Cardiac muscle cell (in vitro differentiated cells and primary cell): ENCODE measurements at regions not wholly inside any gene's neighbourhood (a gene's known extent, or its start where the extent isn't known, plus 50 kb on each side); places are given as distances from the start of the nearest gene placed in this dataset.
"Not testable (repeated sequence)": the region's sequence is repeated elsewhere in the genome, so short reads cannot be mapped to it uniquely, and the experiment has no call there.

Experiments used
- DNase-seq, 2 donors: peaks; one replicate each; pipeline versions ENCODE4 v3.0.0 to v3.0.0-alpha.2; 2010 to 2017; ENCODE audit warnings: low read depth in 1 of 2, low spot score in 1 of 2
- H3K27ac ChIP-seq: fragments of 200-600 bp; sonication (generic); 2 replicates; pipeline ENCODE4 v1.5.1; 2016
- H3K27me3 ChIP-seq: fragments of 200-600 bp; sonication (generic); 2 replicates; pipeline ENCODE4 v1.6.0; 2016; ENCODE audit warnings: control low read depth
- H3K36me3 ChIP-seq: fragments of 200-600 bp; sonication (generic); 2 replicates; pipeline ENCODE4 v1.5.1; 2016; ENCODE audit warnings: control low read depth
- H3K4me1 ChIP-seq: fragments of 200-600 bp; sonication (generic); 2 replicates; pipeline ENCODE4 v1.8.1; 2017; ENCODE audit warnings: low read depth, mild to moderate bottlenecking, mixed run types
- H3K4me3 ChIP-seq: fragments of 200-600 bp; sonication (generic); 2 replicates; pipeline ENCODE4 v1.5.1; 2016; ENCODE audit warnings: mild to moderate bottlenecking
- H3K9me3 ChIP-seq: fragments of 200-600 bp; sonication (generic); 2 replicates; pipeline ENCODE4 v1.5.1; 2017; ENCODE audit warnings: low read depth, mild to moderate bottlenecking, control low read depth
- TF ChIP-seq, protein P1 (sequence below): IDR thresholded peaks from 2 replicates; pipeline ENCODE4 v1.5.1; 2012; ENCODE audit warnings: low read depth, mild to moderate bottlenecking, low read length

DNA sequence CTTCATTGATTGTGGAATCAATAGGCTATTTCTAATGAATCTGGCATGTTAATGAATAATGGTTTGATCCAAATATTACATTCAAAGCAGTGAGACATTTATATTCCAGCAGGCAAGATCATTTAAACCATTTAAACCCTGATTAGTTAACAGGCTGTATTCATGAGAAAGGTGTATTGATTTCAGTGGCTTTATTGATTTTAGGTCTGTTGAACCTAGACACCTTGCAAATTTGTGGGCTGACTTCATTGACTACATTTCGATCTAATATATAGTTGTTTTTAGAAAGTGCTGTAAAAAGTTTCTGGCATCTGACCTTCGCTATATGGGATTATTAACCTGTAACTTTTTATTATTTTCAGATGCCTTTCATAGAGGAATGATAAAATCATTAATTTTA, 900.1 kb upstream of the CITED2 start:
- Histone ChIP-seq H3K4me3 (no peak overlapping the region), H3K27me3 (no peaks in the 10 kb centered on the region), H3K9me3 (no peaks in the 10 kb centered on the region), H3K4me1 (peaks cover 18% of the 10 kb centered on the region), H3K36me3 (no peaks in the 10 kb centered on the region), H3K27ac (no peak overlapping the region)
- DNase-seq: no peak
- TF ChIP-seq, protein P1, sequence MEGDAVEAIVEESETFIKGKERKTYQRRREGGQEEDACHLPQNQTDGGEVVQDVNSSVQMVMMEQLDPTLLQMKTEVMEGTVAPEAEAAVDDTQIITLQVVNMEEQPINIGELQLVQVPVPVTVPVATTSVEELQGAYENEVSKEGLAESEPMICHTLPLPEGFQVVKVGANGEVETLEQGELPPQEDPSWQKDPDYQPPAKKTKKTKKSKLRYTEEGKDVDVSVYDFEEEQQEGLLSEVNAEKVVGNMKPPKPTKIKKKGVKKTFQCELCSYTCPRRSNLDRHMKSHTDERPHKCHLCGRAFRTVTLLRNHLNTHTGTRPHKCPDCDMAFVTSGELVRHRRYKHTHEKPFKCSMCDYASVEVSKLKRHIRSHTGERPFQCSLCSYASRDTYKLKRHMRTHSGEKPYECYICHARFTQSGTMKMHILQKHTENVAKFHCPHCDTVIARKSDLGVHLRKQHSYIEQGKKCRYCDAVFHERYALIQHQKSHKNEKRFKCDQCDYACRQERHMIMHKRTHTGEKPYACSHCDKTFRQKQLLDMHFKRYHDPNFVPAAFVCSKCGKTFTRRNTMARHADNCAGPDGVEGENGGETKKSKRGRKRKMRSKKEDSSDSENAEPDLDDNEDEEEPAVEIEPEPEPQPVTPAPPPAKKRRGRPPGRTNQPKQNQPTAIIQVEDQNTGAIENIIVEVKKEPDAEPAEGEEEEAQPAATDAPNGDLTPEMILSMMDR: no peak

DNA sequence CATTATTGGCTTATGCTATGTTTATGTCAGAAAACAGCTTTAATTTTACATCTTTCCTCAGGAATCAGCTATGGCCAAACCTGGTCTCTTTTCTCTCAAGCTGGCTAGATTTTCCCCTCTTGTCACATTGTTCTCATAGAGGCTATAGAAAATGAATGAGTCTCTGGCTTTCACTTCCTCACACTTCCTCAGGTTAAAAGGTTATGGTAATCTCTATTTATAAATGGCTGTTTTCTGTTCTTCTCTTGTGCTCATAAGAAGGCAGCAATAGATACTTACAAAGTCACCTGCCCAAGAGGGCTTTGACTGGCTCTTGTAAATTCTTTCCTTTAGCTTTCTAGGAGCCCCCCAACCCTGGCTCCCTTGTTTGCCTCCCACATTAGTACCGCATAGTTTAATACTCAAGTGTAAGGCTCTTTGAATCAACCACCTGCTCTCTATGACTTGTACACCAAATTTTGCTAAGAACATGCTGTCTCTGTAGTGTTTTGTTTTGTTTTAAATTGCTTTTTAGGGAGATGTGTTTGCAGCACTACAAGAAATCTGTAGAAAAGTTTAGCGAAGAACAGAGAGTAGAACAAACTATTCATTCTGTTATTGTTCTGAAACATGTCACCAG, 897.4 kb upstream of the CITED2 start:
- no peaks in the 10 kb centered on the region for H3K36me3 ChIP-seq
- H3K27me3 ChIP-seq: no peaks in the 10 kb centered on the region
- H3K4me1 ChIP-seq: peaks cover 18% of the 10 kb centered on the region
- H3K9me3 ChIP-seq: no peaks in the 10 kb centered on the region
- TF ChIP-seq, protein P1: no peak
- peak overlapping the region; percentile 85 for H3K27ac ChIP-seq
- H3K4me3 ChIP-seq: no peak overlapping the region
- peak in 1 of 2 donors; percentile 65 for DNase-seq

DNA sequence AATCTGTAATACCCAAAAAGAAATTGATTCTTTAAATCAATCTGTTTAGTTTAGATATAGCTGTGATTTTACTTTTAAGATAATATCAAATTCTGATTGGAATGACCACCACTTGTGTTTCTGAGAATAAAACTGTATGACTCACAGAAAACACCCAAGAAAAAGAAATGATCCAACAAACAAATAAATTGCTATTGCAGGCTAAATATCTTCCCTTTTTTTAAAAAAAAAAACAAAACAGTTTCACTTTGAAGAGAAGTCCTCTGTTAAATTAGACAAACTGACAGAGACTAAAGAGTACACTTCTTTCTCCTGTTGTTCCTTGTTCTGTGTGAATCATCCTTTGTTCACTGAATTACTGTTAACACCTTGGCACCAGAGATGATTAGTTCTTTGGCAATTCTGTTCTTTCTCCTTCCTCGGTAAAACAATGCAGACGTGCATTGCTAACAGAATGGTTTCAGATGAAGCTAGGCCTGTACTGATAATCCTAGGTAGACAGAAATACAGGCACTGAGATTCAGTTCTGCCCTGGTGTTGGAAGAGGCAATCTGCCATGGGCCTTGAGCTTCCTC, 895.2 kb upstream of the CITED2 start:
- peak in 1 of 2 donors; percentile 38 for DNase-seq
- TF ChIP-seq, protein P1: no peak
- peak overlapping the region; percentile 85 for H3K27ac ChIP-seq

DNA sequence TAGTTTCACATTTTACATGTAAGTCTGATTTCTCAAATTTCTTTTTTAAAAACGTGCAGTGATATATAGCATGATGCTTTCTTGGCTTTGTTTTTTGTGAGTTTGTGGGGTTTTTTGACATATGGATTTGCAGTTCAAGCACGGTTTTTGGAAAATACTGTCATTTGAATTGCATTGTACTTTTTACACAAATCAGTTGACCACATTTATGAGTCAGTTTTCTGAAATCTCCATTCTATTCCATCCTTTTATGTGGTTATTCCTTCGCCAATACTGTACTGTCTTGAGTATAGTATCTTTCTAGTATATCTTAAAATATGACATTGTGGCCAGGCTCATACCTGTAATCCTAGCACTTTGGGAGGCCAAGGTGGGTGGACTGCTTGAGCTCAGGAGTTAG, 890.0 kb upstream of the CITED2 start:
- H3K27me3 ChIP-seq: no peaks in the 10 kb centered on the region
- no peak overlapping the region for H3K27ac ChIP-seq
- no peak overlapping the region for H3K4me3 ChIP-seq
- DNase-seq: no peak
- TF ChIP-seq, protein P1: no peak
- H3K4me1 ChIP-seq: no peaks in the 10 kb centered on the region
- no peaks in the 10 kb centered on the region for H3K36me3 ChIP-seq
- no peaks in the 10 kb centered on the region for H3K9me3 ChIP-seq

More for the DNA sequence above, 895.2 kb upstream of the CITED2 start:
- H3K9me3 ChIP-seq: no peaks in the 10 kb centered on the region
- H3K36me3 ChIP-seq: no peaks in the 10 kb centered on the region
- no peak overlapping the region for H3K4me3 ChIP-seq
- no peaks in the 10 kb centered on the region for H3K27me3 ChIP-seq
- peaks cover 18% of the 10 kb centered on the region for H3K4me1 ChIP-seq

DNA sequence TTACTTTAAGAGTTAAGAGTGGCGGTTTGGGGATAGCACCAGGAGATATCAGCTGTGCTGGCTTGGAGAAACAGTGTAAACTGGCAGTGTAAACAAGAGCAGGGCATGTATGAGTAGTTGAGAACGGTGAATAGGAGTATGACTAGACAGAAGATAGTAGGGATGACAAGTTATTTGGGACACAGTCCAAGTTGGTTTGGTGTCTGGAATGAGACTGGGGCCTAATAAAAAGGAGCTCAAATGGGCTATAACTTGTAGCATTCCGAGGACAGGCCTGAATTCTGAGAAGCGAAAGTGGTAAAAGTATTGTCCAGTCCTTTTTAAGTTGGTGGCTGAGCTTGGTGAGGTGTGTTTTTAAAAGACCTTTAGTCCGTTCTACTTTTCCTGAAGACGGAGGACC, 883.9 kb upstream of the CITED2 start:
- not testable (repeated sequence) for H3K27me3 ChIP-seq, H3K4me3 ChIP-seq, H3K36me3 ChIP-seq, H3K27ac ChIP-seq, H3K4me1 ChIP-seq, H3K9me3 ChIP-seq
- peak in 1 of 2 donors; percentile 3 for DNase-seq

DNA sequence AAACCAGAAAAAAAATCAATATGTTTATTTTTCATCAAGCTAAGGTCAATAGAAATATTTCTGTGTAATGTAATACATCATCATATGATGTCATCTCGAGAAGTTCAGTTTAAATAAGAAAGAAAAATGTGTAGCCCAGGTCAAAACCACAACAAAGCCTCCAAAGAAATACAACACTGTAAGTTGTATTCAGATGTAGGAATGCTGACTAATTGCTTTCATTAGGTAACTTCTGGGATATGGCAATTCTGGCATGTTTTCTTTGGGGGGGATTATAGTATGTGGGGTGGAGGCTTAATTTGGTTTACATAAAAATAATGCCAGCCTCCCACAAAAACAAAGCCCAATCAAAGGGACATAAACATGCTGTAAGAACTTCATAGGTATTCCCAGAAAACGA, 881.8 kb upstream of the CITED2 start:
- Histone ChIP-seq H3K4me3 (no peak overlapping the region), H3K9me3 (no peaks in the 10 kb centered on the region), H3K4me1 (no peaks in the 10 kb centered on the region), H3K27ac (no peak overlapping the region), H3K36me3 (no peaks in the 10 kb centered on the region), H3K27me3 (no peaks in the 10 kb centered on the region)
- TF ChIP-seq, protein P1: no peak
- no peak for DNase-seq
